H1 (cell line): ENCODE measurements at regions not wholly inside any gene's neighbourhood (a gene's known extent, or its start where the extent isn't known, plus 50 kb on each side); places are given as distances from the start of the nearest gene placed in this dataset.

Experiments used
- CTCF ChIA-PET: fragments of 300-600 bp; sonication (Branson Sonifier 250); formaldehyde crosslinking; loops from one replicate; lab custom pipeline; 2021; ENCODE audit not compliant: partially characterized antibody; lab: Charles Lee
- POLR2A ChIA-PET: fragments of 300-600 bp; sonication (Branson Sonifier 250); formaldehyde crosslinking; loops from one replicate; lab custom pipeline; 2021; ENCODE audit warnings: inconsistent platforms; ENCODE audit not compliant: partially characterized antibody; lab: Charles Lee
- DNase-seq, 2 experiments: peaks; one replicate each; pipeline versions ENCODE4 v3.0.0 to v3.0.0-alpha.2; 2010 to 2022; ENCODE audit warnings: low spot score in 2 of 2, low read depth in 1 of 2, mixed read lengths in 1 of 2
- FAIRE-seq: peaks from 2 replicates; lab custom pipeline; 2011; peaks lifted over from hg19 to GRCh38; lab: Jason Lieb, UNC
- H2AFZ ChIP-seq: 2 replicates; pipeline ENCODE4 v1.8.1; 2012; ENCODE audit warnings: low read length, inconsistent platforms
- H2AK5ac ChIP-seq: 2 replicates; pipeline ENCODE4 v1.6.1; 2013; ENCODE audit warnings: low read depth, low read length
- H2BK120ac ChIP-seq: replicated peaks from 2 replicates; pipeline ENCODE3; 2013; ENCODE audit warnings: low read depth, low read length, inconsistent platforms
- H2BK12ac ChIP-seq: 2 replicates; pipeline ENCODE4 v1.6.1; 2013; ENCODE audit warnings: low read depth, low read length
- H2BK15ac ChIP-seq: 2 replicates; pipeline ENCODE4 v1.6.1; 2013; ENCODE audit warnings: low read length
- H2BK20ac ChIP-seq: 2 replicates; pipeline ENCODE4 v1.6.1; 2013; ENCODE audit warnings: low read length
- H2BK5ac ChIP-seq: 2 replicates; pipeline ENCODE4 v1.6.1; 2013; ENCODE audit warnings: low read depth, low read length
- H3K14ac ChIP-seq: 2 replicates; pipeline ENCODE4 v1.6.1; 2013; ENCODE audit warnings: inconsistent platforms; ENCODE audit not compliant: insufficient read length
- H3K18ac ChIP-seq: 2 replicates; pipeline ENCODE4 v1.6.1; 2013; ENCODE audit warnings: low read length; ENCODE audit errors: extremely low read depth
- H3K23ac ChIP-seq: 2 replicates; pipeline ENCODE4 v1.6.1; 2013; ENCODE audit warnings: inconsistent platforms; ENCODE audit not compliant: insufficient read length
- H3K23me2 ChIP-seq: 2 replicates; pipeline ENCODE4 v1.6.1; 2013; ENCODE audit warnings: low read depth, low read length
- H3K27ac ChIP-seq: 2 replicates; pipeline ENCODE4 v1.6.1; 2011; ENCODE audit warnings: low read depth, low read length, inconsistent platforms
- H3K27me3 ChIP-seq, 4 experiments: replicated peaks in 1 of 4; 1 replicate in 1 of 4; 2 replicates in 3 of 4; pipeline versions ENCODE4 v1.6.1 to v1.8.1; 2011 to 2013; ENCODE audit warnings: low read length in 3 of 4, mild to moderate bottlenecking in 3 of 4, inconsistent platforms in 2 of 4, mixed read lengths in 2 of 4, moderate library complexity in 1 of 4; ENCODE audit not compliant: control insufficient read depth in 3 of 4, insufficient read depth in 3 of 4; ENCODE audit errors: extremely low read depth in 1 of 4
- H3K36me3 ChIP-seq, 4 experiments: 2 replicates each; pipeline versions ENCODE4 v1.6.1 to v1.8.1; 2011 to 2013; ENCODE audit warnings: mild to moderate bottlenecking in 4 of 4, low read length in 3 of 4, moderate library complexity in 2 of 4, control low read depth in 1 of 4, inconsistent platforms in 1 of 4; ENCODE audit not compliant: insufficient read depth in 4 of 4, control insufficient read depth in 2 of 4
- H3K4ac ChIP-seq: replicated peaks from 2 replicates; pipeline ENCODE3; 2013; ENCODE audit warnings: low read length, low read depth, mixed read lengths, inconsistent platforms; ENCODE audit not compliant: insufficient read length
- H3K4me1 ChIP-seq, 4 experiments: replicated peaks in 1 of 4; 1 replicate in 1 of 4; 2 replicates in 3 of 4; pipeline versions ENCODE4 v1.6.1 to v1.8.1; 2011 to 2013; ENCODE audit warnings: low read length in 3 of 4, inconsistent platforms in 2 of 4, mixed read lengths in 1 of 4; ENCODE audit not compliant: insufficient read depth in 4 of 4, control insufficient read depth in 3 of 4
- H3K4me2 ChIP-seq, 2 experiments: 2 replicates each; pipeline versions ENCODE4 v1.6.1 to v1.8.1; 2011 to 2013; ENCODE audit warnings: low read depth in 2 of 2, low read length in 2 of 2, control low read depth in 1 of 2, inconsistent platforms in 1 of 2, mild to moderate bottlenecking in 1 of 2; ENCODE audit not compliant: insufficient read depth in 1 of 2
- H3K4me3 ChIP-seq, 4 experiments: fragments of 200-600, 300-600 bp in 1 of 4; sonication (generic), shearing (Covaris generic), sonication (Bioruptor Twin) in 1 of 4; 2 replicates each; pipeline versions ENCODE4 v1.5.1 to v1.8.1; 2011 to 2016; ENCODE audit warnings: low read length in 4 of 4, low read depth in 3 of 4, control low read depth in 2 of 4, inconsistent platforms in 2 of 4, mild to moderate bottlenecking in 2 of 4, mixed read lengths in 1 of 4, moderate library complexity in 1 of 4; ENCODE audit not compliant: insufficient read depth in 2 of 4; ENCODE audit errors: extremely low read depth in 1 of 4
- H3K56ac ChIP-seq: replicated peaks from 2 replicates; pipeline ENCODE3; 2013; ENCODE audit warnings: low read depth, mild to moderate bottlenecking, mixed read lengths, low read length, inconsistent platforms; ENCODE audit not compliant: insufficient read length
- H3K79me1 ChIP-seq: 2 replicates; pipeline ENCODE4 v1.6.1; 2013; ENCODE audit warnings: low read depth, low read length, control low read depth
- H3K79me2 ChIP-seq, 2 experiments: 2 replicates each; pipeline versions ENCODE4 v1.6.1 to v1.8.1; 2012 to 2013; ENCODE audit warnings: low read length in 2 of 2, mild to moderate bottlenecking in 2 of 2, inconsistent platforms in 1 of 2; ENCODE audit not compliant: insufficient read depth in 2 of 2, control insufficient read depth in 1 of 2
- H3K9ac ChIP-seq, 4 experiments: replicated peaks in 1 of 4; 1 replicate in 1 of 4; 2 replicates in 3 of 4; pipeline versions ENCODE4 v1.6.1 to v1.8.1; 2011 to 2013; ENCODE audit warnings: low read depth in 3 of 4, low read length in 3 of 4, control low read depth in 2 of 4, mild to moderate bottlenecking in 2 of 4, moderate library complexity in 2 of 4, inconsistent platforms in 1 of 4; ENCODE audit errors: extremely low read depth in 1 of 4
- H3K9me3 ChIP-seq, 2 experiments: 2 replicates each; pipeline versions ENCODE4 v1.6.1 to v1.8.1; 2012 to 2013; ENCODE audit warnings: mild to moderate bottlenecking in 2 of 2, moderate library complexity in 2 of 2, control low read depth in 1 of 2, inconsistent platforms in 1 of 2, low read depth in 1 of 2, low read length in 1 of 2, mixed read lengths in 1 of 2; ENCODE audit not compliant: insufficient read depth in 2 of 2
- H4K20me1 ChIP-seq, 2 experiments: replicated peaks in 1 of 2; 2 replicates each; pipeline versions ENCODE3 to v1.8.1; 2011 to 2013; ENCODE audit warnings: inconsistent platforms in 2 of 2, low read length in 2 of 2, mild to moderate bottlenecking in 1 of 2; ENCODE audit not compliant: insufficient read depth in 2 of 2, control insufficient read depth in 1 of 2
- H4K5ac ChIP-seq: 2 replicates; pipeline ENCODE4 v1.6.1; 2013; ENCODE audit warnings: low read length, low read depth, mixed read lengths, inconsistent platforms; ENCODE audit not compliant: insufficient read length
- H4K8ac ChIP-seq: 2 replicates; pipeline ENCODE4 v1.8.0; 2013; ENCODE audit warnings: mild to moderate bottlenecking, moderate library complexity, low read length, inconsistent platforms; ENCODE audit not compliant: insufficient read depth; ENCODE audit errors: extremely low read depth
- H4K91ac ChIP-seq: replicated peaks from 2 replicates; pipeline ENCODE3; 2013; ENCODE audit warnings: low read length, mixed read lengths, inconsistent platforms; ENCODE audit not compliant: insufficient read length
- EGR1 ChIP-seq: IDR thresholded peaks from 2 replicates; pipeline ENCODE4 v1.6.1; 2011; ENCODE audit warnings: low read depth, low read length, borderline replicate concordance
- POLR2AphosphoS5 ChIP-seq: IDR thresholded peaks from 2 replicates; pipeline ENCODE4 v1.6.1; 2011; ENCODE audit warnings: low read depth, low read length
- RAD21 ChIP-seq, 2 experiments: IDR thresholded peaks in 1 of 2; conservative IDR thresholded peaks in 1 of 2; 2 replicates each; pipeline ENCODE4 v1.6.1; 2011; ENCODE audit warnings: low read depth in 2 of 2, low read length in 2 of 2, improper control_type of control experiment in 1 of 2, inconsistent platforms in 1 of 2, mild to moderate bottlenecking in 1 of 2, moderate library complexity in 1 of 2
- RFX5 ChIP-seq: IDR thresholded peaks from 2 replicates; pipeline ENCODE4 v1.6.1; 2011; ENCODE audit warnings: low read depth, low read length, improper control_type of control experiment, borderline replicate concordance
- SAP30 ChIP-seq: fragments of 300-600 bp; sonication (generic); IDR thresholded peaks from 2 replicates; pipeline ENCODE4 v1.7.1; 2012; ENCODE audit warnings: low read length, moderate library complexity, mild to moderate bottlenecking, inconsistent platforms; ENCODE audit not compliant: insufficient read depth, insufficient replicate concordance
- YY1 ChIP-seq: IDR thresholded peaks from 2 replicates; pipeline ENCODE4 v1.6.1; 2011; ENCODE audit warnings: low read depth, mild to moderate bottlenecking, low read length
- WGBS, 2 experiments: shearing (Covaris generic) in 1 of 2; methylation state at CpG; one replicate each; pipeline versions ENCODE4 v1.1.6 to v1.1.7; 2013 to 2015; ENCODE audit warnings: low lambda C conversion rate in 2 of 2, mixed read lengths in 2 of 2, inconsistent platforms in 1 of 2, low coverage in 1 of 2, missing lambda C conversion rate in 1 of 2; ENCODE audit not compliant: insufficient replicate concordance in 2 of 2, insufficient coverage in 1 of 2, insufficient read length in 1 of 2; ENCODE audit errors: extremely low coverage in 1 of 2, missing lambda C conversion rate in 1 of 2; 5-methylcytosine and 5-hydroxymethylcytosine counted together

- Histone ChIP-seq H3K23ac (no peak overlapping the region), H3K4me3 (no peak overlapping the region), H3K9ac (no peak overlapping the region), H3K9me3 (no peaks in the 10 kb centered on the region), H2AFZ (no peak overlapping the region), H4K20me1 (no peaks in the 10 kb centered on the region), H4K8ac (no peak overlapping the region), H4K91ac (no peak overlapping the region), H3K4ac (no peak overlapping the region), H2BK5ac (no peak overlapping the region), H2AK5ac (no peak overlapping the region), H4K5ac (no peak overlapping the region), H3K14ac (no peak overlapping the region), H3K36me3 (no peaks in the 10 kb centered on the region), H3K18ac (no peak overlapping the region), H2BK12ac (no peak overlapping the region), H3K4me2 (no peak overlapping the region), H2BK15ac (no peak overlapping the region), H2BK120ac (no peak overlapping the region), H3K27ac (no peak overlapping the region), H3K79me1 (no peaks in the 10 kb centered on the region), H2BK20ac (no peak overlapping the region), H3K4me1 (no peaks in the 10 kb centered on the region), H3K56ac (no peak overlapping the region), H3K23me2 (no peaks in the 10 kb centered on the region), H3K27me3 (no peaks in the 10 kb centered on the region), H3K79me2 (no peaks in the 10 kb centered on the region)
- WGBS, 2 experiments = 88% methylated on average over 1 of the region's 1 CpG; no CpG with 5 or more reads in 1 of the 2 experiments
- TF ChIP-seq POLR2AphosphoS5 (no peak), RAD21 (IDR thresholded peaks at IDR 0.05 in 1 of 2, conservative IDR thresholded peaks at IDR 0.05 in 1 of 2; ENCODE audit: low read depth in 2 of 2, low read length in 2 of 2) (no peak), YY1 (no peak), SAP30 (no peak), RFX5 (no peak), EGR1 (no peak)
- no peak for FAIRE-seq
- CTCF ChIA-PET = interaction anchor here (1.1 to 2.5 kb wide), 9 partner anchors 9 to 165 kb away, joined by 3 to 10 read pairs (median 4); no protein-coding TSS in a partner anchor
- DNase-seq = no peak
- POLR2A ChIA-PET = no interaction called here
These were observed 99.0 kb upstream of the HTR2A start for GRCh38 chr13:46995874-46996273.
